Trophoblast cell (in vitro differentiated cells and primary cell): ENCODE measurements at regions not wholly inside any gene's neighbourhood (a gene's known extent, or its start where the extent isn't known, plus 50 kb on each side); places are given as distances from the start of the nearest gene placed in this dataset.
"Not testable (repeated sequence)": the region's sequence is repeated elsewhere in the genome, so short reads cannot be mapped to it uniquely, and the experiment has no call there.

Experiments used
- DNase-seq, 2 donors: peaks; one replicate each; pipeline ENCODE4 v3.0.0-alpha.2; 2016
- H2AFZ ChIP-seq: 2 replicates; pipeline ENCODE4 v1.6.1; 2013; ENCODE audit warnings: low read length, moderate library complexity, mild to moderate bottlenecking; ENCODE audit not compliant: insufficient read depth, poor library complexity
- H2AK5ac ChIP-seq: 2 replicates; pipeline ENCODE4 v1.6.1; 2013; ENCODE audit warnings: mild to moderate bottlenecking, low read length
- H2BK120ac ChIP-seq: 2 replicates; pipeline ENCODE4 v1.6.1; 2013; ENCODE audit warnings: low read length, mild to moderate bottlenecking, moderate library complexity; ENCODE audit not compliant: insufficient read depth, poor library complexity
- H2BK12ac ChIP-seq: 2 replicates; pipeline ENCODE4 v1.6.1; 2013; ENCODE audit warnings: mild to moderate bottlenecking, low read length, moderate library complexity
- H2BK5ac ChIP-seq: 2 replicates; pipeline ENCODE4 v1.6.1; 2013; ENCODE audit warnings: low read length, low read depth, moderate library complexity, mild to moderate bottlenecking; ENCODE audit not compliant: poor library complexity
- H3K14ac ChIP-seq: 2 replicates; pipeline ENCODE4 v1.6.1; 2013; ENCODE audit warnings: mild to moderate bottlenecking, low read length
- H3K18ac ChIP-seq: 2 replicates; pipeline ENCODE4 v1.6.1; 2013; ENCODE audit warnings: mild to moderate bottlenecking, low read length
- H3K23ac ChIP-seq: 2 replicates; pipeline ENCODE4 v1.6.1; 2013; ENCODE audit warnings: low read length
- H3K27ac ChIP-seq: 2 replicates; pipeline ENCODE4 v1.5.1; 2013; ENCODE audit warnings: low read depth, mild to moderate bottlenecking, inconsistent platforms, low read length, moderate library complexity
- H3K27me3 ChIP-seq: 2 replicates; pipeline ENCODE4 v1.6.1; 2013; ENCODE audit warnings: inconsistent platforms, mild to moderate bottlenecking, low read length, moderate library complexity; ENCODE audit not compliant: insufficient read depth
- H3K36me3 ChIP-seq, 2 experiments: 1 replicate in 1 of 2; 2 replicates in 1 of 2; pipeline ENCODE4 v1.6.1; 2013; ENCODE audit warnings: low read length in 2 of 2, mild to moderate bottlenecking in 2 of 2, moderate library complexity in 1 of 2; ENCODE audit not compliant: insufficient read depth in 2 of 2, control insufficient read depth in 1 of 2
- H3K4ac ChIP-seq: 2 replicates; pipeline ENCODE4 v1.6.1; 2013; ENCODE audit warnings: low read depth, mild to moderate bottlenecking, low read length, moderate library complexity
- H3K4me1 ChIP-seq, 2 experiments: 1 replicate in 1 of 2; 2 replicates in 1 of 2; pipeline ENCODE4 v1.6.1; 2013; ENCODE audit warnings: low read length in 2 of 2, mild to moderate bottlenecking in 2 of 2, moderate library complexity in 1 of 2; ENCODE audit not compliant: insufficient read depth in 2 of 2, control insufficient read depth in 1 of 2
- H3K4me2 ChIP-seq: 2 replicates; pipeline ENCODE4 v1.6.1; 2013; ENCODE audit warnings: inconsistent platforms, mild to moderate bottlenecking, low read length, moderate library complexity
- H3K4me3 ChIP-seq: 2 replicates; pipeline ENCODE4 v1.5.1; 2013; ENCODE audit warnings: mild to moderate bottlenecking, low read depth, low read length, inconsistent platforms
- H3K79me1 ChIP-seq: one replicate; pipeline ENCODE4 v1.6.1; 2013; ENCODE audit warnings: low read length
- H3K79me2 ChIP-seq: 2 replicates; pipeline ENCODE4 v1.6.1; 2013; ENCODE audit warnings: low read length, mild to moderate bottlenecking; ENCODE audit not compliant: control insufficient read depth, insufficient read depth, poor library complexity
- H3K9ac ChIP-seq: 2 replicates; pipeline ENCODE4 v1.6.1; 2013; ENCODE audit warnings: mild to moderate bottlenecking, low read length
- H3K9me3 ChIP-seq: 2 replicates; pipeline ENCODE4 v1.6.1; 2013; ENCODE audit warnings: low read depth, mild to moderate bottlenecking, control low read depth, inconsistent platforms, low read length; ENCODE audit not compliant: insufficient read depth
- H4K12ac ChIP-seq: 2 replicates; pipeline ENCODE4 v1.6.1; 2013; ENCODE audit warnings: low read depth, mild to moderate bottlenecking, low read length, moderate library complexity
- H4K8ac ChIP-seq: 2 replicates; pipeline ENCODE4 v1.6.1; 2013; ENCODE audit warnings: low read depth, mild to moderate bottlenecking, low read length, moderate library complexity
- H4K91ac ChIP-seq: one replicate; pipeline ENCODE4 v1.6.1; 2013; ENCODE audit warnings: low read depth, mild to moderate bottlenecking, low read length, moderate library complexity
- WGBS: extraction: QIAGEN DNeasy Blood & Tissue Kit; methylation state at CpG from one replicate; pipeline ENCODE4 v1.1.7; 2013; ENCODE audit warnings: missing lambda C conversion rate; ENCODE audit not compliant: insufficient read length, insufficient coverage; ENCODE audit errors: extremely low coverage; 5-methylcytosine and 5-hydroxymethylcytosine counted together

GRCh38 chr1:835509-835908, 88.2 kb upstream of the SAMD11 start:
- not testable (repeated sequence) for H4K8ac ChIP-seq, H3K4ac ChIP-seq, H2BK120ac ChIP-seq, H3K4me2 ChIP-seq, H2AK5ac ChIP-seq, H3K27ac ChIP-seq, H3K36me3 ChIP-seq, H3K27me3 ChIP-seq, H4K91ac ChIP-seq, DNase-seq, H3K23ac ChIP-seq, H4K12ac ChIP-seq, H3K79me1 ChIP-seq, H3K14ac ChIP-seq, H3K79me2 ChIP-seq, H2BK5ac ChIP-seq, H3K18ac ChIP-seq, H2BK12ac ChIP-seq, H3K4me3 ChIP-seq, H3K9me3 ChIP-seq, H2AFZ ChIP-seq, H3K9ac ChIP-seq
- no CpG with 5 or more reads among the region's 10 CpGs for WGBS
- peaks cover 5 to 13% of the 10 kb centered on the region in 2 experiments for H3K4me1 ChIP-seq

GRCh38 chr1:837601-838000, 86.1 kb upstream of the SAMD11 start:
- H3K36me3 ChIP-seq, H3K79me1 ChIP-seq, H3K9me3 ChIP-seq, H3K27me3 ChIP-seq, H3K4ac ChIP-seq, H2BK5ac ChIP-seq, H3K4me2 ChIP-seq, H2BK120ac ChIP-seq, H4K8ac ChIP-seq, H2AFZ ChIP-seq, H3K79me2 ChIP-seq, H4K12ac ChIP-seq, H3K23ac ChIP-seq, H4K91ac ChIP-seq, H3K4me3 ChIP-seq, H3K27ac ChIP-seq, H3K9ac ChIP-seq, H2BK12ac ChIP-seq, DNase-seq, H2AK5ac ChIP-seq, H3K14ac ChIP-seq: not testable (repeated sequence)
- H3K18ac ChIP-seq, result peak overlapping the region; percentile 14
- H3K4me1 ChIP-seq, result peaks cover 13 to 19% of the 10 kb centered on the region in 2 experiments
- WGBS, result no CpG with 5 or more reads among the region's 5 CpGs

GRCh38 chr1:838291-838690, 85.4 kb upstream of the SAMD11 start:
- H2BK12ac ChIP-seq, H3K79me1 ChIP-seq, H2AFZ ChIP-seq, H3K18ac ChIP-seq, H3K36me3 ChIP-seq, H3K4me3 ChIP-seq, H3K27me3 ChIP-seq, H2AK5ac ChIP-seq, H3K9ac ChIP-seq, DNase-seq, H3K14ac ChIP-seq, H3K4ac ChIP-seq, H3K9me3 ChIP-seq, H4K8ac ChIP-seq, H3K79me2 ChIP-seq, H3K23ac ChIP-seq, H2BK5ac ChIP-seq, H4K12ac ChIP-seq, H4K91ac ChIP-seq: not testable (repeated sequence)
- peaks cover 14 to 21% of the 10 kb centered on the region in 2 experiments for H3K4me1 ChIP-seq
- H2BK120ac ChIP-seq, result peak overlapping the region; percentile 22
- WGBS, result no CpG with 5 or more reads among the region's 5 CpGs
- peak overlapping the region; percentile 53 for H3K27ac ChIP-seq
- H3K4me2 ChIP-seq, result peak overlapping the region; percentile 38

- H3K27me3 ChIP-seq, H3K4me3 ChIP-seq, H4K12ac ChIP-seq, H2AK5ac ChIP-seq, H3K79me1 ChIP-seq, H2AFZ ChIP-seq, H2BK120ac ChIP-seq, H3K18ac ChIP-seq, H3K4ac ChIP-seq, H3K9me3 ChIP-seq, H4K91ac ChIP-seq, H4K8ac ChIP-seq, H3K4me2 ChIP-seq, H3K79me2 ChIP-seq, H3K9ac ChIP-seq, H2BK12ac ChIP-seq, H2BK5ac ChIP-seq, H3K27ac ChIP-seq, H3K36me3 ChIP-seq, DNase-seq, H3K23ac ChIP-seq, H3K14ac ChIP-seq: not testable (repeated sequence)
- H3K4me1 ChIP-seq, result peaks cover 24 to 31% of the 10 kb centered on the region in 2 experiments
- WGBS, result no CpG with 5 or more reads among the region's 6 CpGs
Observed at GRCh38 chr1:840592-840991, 83.1 kb upstream of the SAMD11 start.
